Endothelial cell of umbilical vein (primary cell): ENCODE measurements at regions not wholly inside any gene's neighbourhood (a gene's known extent, or its start where the extent isn't known, plus 50 kb on each side); places are given as distances from the start of the nearest gene placed in this dataset.

Source experiments
- BruUV-seq: library from RNA; stranded (reverse); fragments of 400-500 nt; replicated peaks from 2 replicates; lab custom pipeline; 2021; lab: Mats Ljungman, UMichigan
- CTCF ChIA-PET: fragments of 300-600, 350-600 bp; sonication (Branson Sonifier 250); formaldehyde crosslinking; loops from one replicate; lab custom pipeline; 2021; ENCODE audit warnings: antibody characterized with exemption, inconsistent platforms; lab: Charles Lee
- POLR2A ChIA-PET: fragments of 300-600, 350-600 bp; sonication (Branson Sonifier 250); formaldehyde crosslinking; loops from one replicate; lab custom pipeline; 2021; ENCODE audit warnings: antibody characterized with exemption, inconsistent platforms; lab: Charles Lee
- DNase-seq: peaks from one replicate; pipeline ENCODE4 v3.0.0-alpha.2; 2011; ENCODE audit warnings: low read depth, low spot score
- FAIRE-seq: peaks from 2 replicates; lab custom pipeline; 2011; peaks lifted over from hg19 to GRCh38; lab: Jason Lieb, UNC
- H2AFZ ChIP-seq: 2 replicates; pipeline ENCODE4 v1.6.0; 2012; ENCODE audit warnings: low read depth, low read length, control low read depth, inconsistent platforms
- H3K27ac ChIP-seq: 2 replicates; pipeline ENCODE4 v1.5.1; 2011; ENCODE audit warnings: low read depth, mild to moderate bottlenecking, control low read depth, low read length, moderate library complexity; ENCODE audit not compliant: insufficient read depth
- H3K27me3 ChIP-seq, 2 experiments: 2 replicates each; pipeline versions ENCODE4 v1.6.0 to v1.6.1; 2011; ENCODE audit warnings: low read length in 2 of 2, mixed read lengths in 1 of 2; ENCODE audit not compliant: control insufficient read depth in 2 of 2, insufficient read depth in 2 of 2
- H3K36me3 ChIP-seq, 2 experiments: 2 replicates in 1 of 2; 3 replicates in 1 of 2; pipeline ENCODE4 v1.5.1; 2011; ENCODE audit warnings: low read length in 2 of 2, mild to moderate bottlenecking in 1 of 2, moderate library complexity in 1 of 2; ENCODE audit not compliant: control insufficient read depth in 2 of 2, insufficient read depth in 2 of 2; ENCODE audit errors: extremely low read depth in 1 of 2
- H3K4me1 ChIP-seq: 3 replicates; pipeline ENCODE4 v1.5.1; 2011; ENCODE audit warnings: mild to moderate bottlenecking, low read length; ENCODE audit not compliant: control insufficient read depth, insufficient read depth; ENCODE audit errors: extremely low read depth
- H3K4me2 ChIP-seq: 2 replicates; pipeline ENCODE4 v1.6.1; 2011; ENCODE audit warnings: low read length, control low read depth, mixed read lengths; ENCODE audit not compliant: insufficient read depth
- H3K4me3 ChIP-seq, 3 experiments: fragments of 200-600 bp in 1 of 3; sonication (generic), shearing (Covaris generic) in 1 of 3; replicated peaks in 1 of 3; 2 replicates each; pipeline ENCODE4 v1.5.1; 2011 to 2016; ENCODE audit warnings: control low read depth in 3 of 3, low read length in 3 of 3, mild to moderate bottlenecking in 2 of 3, inconsistent platforms in 1 of 3, low read depth in 1 of 3, moderate library complexity in 1 of 3; ENCODE audit not compliant: insufficient read depth in 1 of 3
- H3K79me2 ChIP-seq: 2 replicates; pipeline ENCODE4 v1.6.0; 2012; ENCODE audit warnings: low read length, inconsistent platforms; ENCODE audit not compliant: control insufficient read depth, insufficient read depth
- H3K9ac ChIP-seq: replicated peaks from 2 replicates; pipeline ENCODE3; 2011; ENCODE audit warnings: low read length, control low read depth; ENCODE audit not compliant: insufficient read depth; ENCODE audit errors: extremely low read depth
- H3K9me1 ChIP-seq: replicated peaks from 3 replicates; pipeline ENCODE4 v1.6.0; 2011; ENCODE audit warnings: mild to moderate bottlenecking, low read length; ENCODE audit not compliant: control insufficient read depth, insufficient read depth; ENCODE audit errors: extremely low read depth
- H3K9me3 ChIP-seq: replicated peaks from 2 replicates; pipeline ENCODE4 v1.5.1; 2012; ENCODE audit warnings: low read length, inconsistent platforms; ENCODE audit not compliant: control insufficient read depth, insufficient read depth
- H4K20me1 ChIP-seq: replicated peaks from 2 replicates; pipeline ENCODE3; 2011; ENCODE audit warnings: mild to moderate bottlenecking, low read length; ENCODE audit not compliant: control insufficient read depth, insufficient read depth; ENCODE audit errors: extremely low read depth
- CTCF ChIP-seq, 2 donors: IDR thresholded peaks; 1 replicate in 1 of 2; 2 replicates in 1 of 2; pipeline ENCODE4 v1.5.1; 2011; ENCODE audit warnings: low read length in 2 of 2, mild to moderate bottlenecking in 2 of 2, moderate library complexity in 2 of 2, control low read depth in 1 of 2, inconsistent platforms in 1 of 2, low read depth in 1 of 2; ENCODE audit not compliant: insufficient read depth in 1 of 2; ENCODE audit errors: extremely low read depth in 1 of 2
- EZH2 ChIP-seq: IDR thresholded peaks from 2 replicates; pipeline ENCODE4 v1.6.1; 2012; ENCODE audit warnings: borderline replicate concordance, low read depth, mild to moderate bottlenecking, moderate library complexity, low read length, inconsistent platforms; ENCODE audit not compliant: severe bottlenecking
- FOS ChIP-seq: IDR thresholded peaks from 2 replicates; pipeline ENCODE4 v1.6.1; 2011; ENCODE audit warnings: mild to moderate bottlenecking, low read length, moderate library complexity, borderline replicate concordance; ENCODE audit not compliant: insufficient read depth
- GATA2 ChIP-seq: IDR thresholded peaks from 2 replicates; pipeline ENCODE4 v1.7.0; 2011; ENCODE audit warnings: low read depth, mild to moderate bottlenecking, moderate library complexity, mixed read lengths, low read length; ENCODE audit not compliant: insufficient read length, insufficient read depth
- MAX ChIP-seq: IDR thresholded peaks from 2 replicates; pipeline ENCODE4 v1.6.1; 2011; ENCODE audit not compliant: insufficient read depth, insufficient read length
- MYC ChIP-seq: IDR thresholded peaks from one replicate; pipeline ENCODE4 v1.6.1; 2011; ENCODE audit warnings: mild to moderate bottlenecking, low read depth, low read length
- POLR2A ChIP-seq: IDR thresholded peaks from 2 replicates; pipeline ENCODE4 v1.6.1; 2012; ENCODE audit warnings: low read depth, mild to moderate bottlenecking, control low read depth, low read length
- POLR2AphosphoS5 ChIP-seq: IDR thresholded peaks from 2 replicates; pipeline ENCODE4 v1.6.1; 2012; ENCODE audit warnings: low read depth, mild to moderate bottlenecking, control low read depth, low read length, moderate library complexity; ENCODE audit not compliant: insufficient read depth
- dilution Hi-C: fragments of 300-500 bp; cut with MboI; formaldehyde crosslinking; loops from one replicate; pipeline ENCODE4 v1.15.0; 2019; ENCODE audit warnings: low sequenced_read_pairs; ENCODE audit not compliant: extremely low pct_ligation_motif_present
- intact Hi-C: fragments of 100-400 bp; cut with micrococcal nuclease; formaldehyde crosslinking; loops from one replicate; pipeline ENCODE4 v1.10.0; 2022

GRCh38 chr7:89602984-89603383 is 551.3 kb upstream of the STEAP1 start:
- H3K9me1 ChIP-seq = no peaks in the 10 kb centered on the region
- H3K27ac ChIP-seq = no peak overlapping the region
- ChIA-PET POLR2A (no interaction called here), CTCF (no interaction called here)
- H3K27me3 ChIP-seq = no peaks in the 10 kb centered on the region
- H3K9me3 ChIP-seq = no peaks in the 10 kb centered on the region
- no peak overlapping the region for H3K9ac ChIP-seq
- no TSS peak for BruUV-seq
- FAIRE-seq (no peak), DNase-seq (no peak)
- no peaks in the 10 kb centered on the region for H3K36me3 ChIP-seq
- no peaks in the 10 kb centered on the region for H3K79me2 ChIP-seq
- dilution Hi-C loops (no loop called here), intact Hi-C loops (no loop called here)
- no peak overlapping the region for H3K4me2 ChIP-seq
- H4K20me1 ChIP-seq = no peaks in the 10 kb centered on the region
- no peak overlapping the region for H2AFZ ChIP-seq
- no peaks in the 10 kb centered on the region for H3K4me1 ChIP-seq
- H3K4me3 ChIP-seq = no peak overlapping the region
- TF ChIP-seq CTCF (IDR thresholded peaks at IDR 0.05; ENCODE audit: extremely low read depth in 1 of 2, insufficient read depth in 1 of 2, low read depth in 1 of 2, low read length in 2 of 2) = no peak
- no peak for TF ChIP-seq FOS
- no peak for TF ChIP-seq EZH2
- TF ChIP-seq POLR2A = no peak
- no peak for TF ChIP-seq POLR2AphosphoS5
- TF ChIP-seq MAX = no peak
- TF ChIP-seq GATA2 = no peak
- TF ChIP-seq MYC = no peak
